Activated CD4-positive, alpha-beta T cell treated with anti-CD3 and anti-CD28 coated beads, Interleukin-2, amount 50 U/mL, for 24 hours (primary cell): ENCODE measurements at regions not wholly inside any gene's neighbourhood (a gene's known extent, or its start where the extent isn't known, plus 50 kb on each side); places are given as distances from the start of the nearest gene placed in this dataset.

ENCODE experiments used
- DNase-seq, 2 donors: peaks; one replicate each; pipeline ENCODE4 v3.0.0-alpha.2; 2020; ENCODE audit warnings: low read depth in 1 of 2, low spot score in 1 of 2

GRCh38 chr5:62001640-62002039 lies 304.4 kb upstream of the KIF2A start:
- no peak for DNase-seq

- no peak for DNase-seq
Observed at GRCh38 chr5:62002436-62002835, 303.6 kb upstream of the KIF2A start.

GRCh38 chr5:62005551-62005950 lies 300.5 kb upstream of the KIF2A start:
- no peak for DNase-seq

GRCh38 chr5:62007457-62007856 lies 298.5 kb upstream of the KIF2A start:
- no peak for DNase-seq

- no peak for DNase-seq
Observed at GRCh38 chr5:62011089-62011664, 294.8 kb upstream of the KIF2A start.

- no peak for DNase-seq
Observed at GRCh38 chr5:62017092-62017491, 288.9 kb upstream of the KIF2A start.

- no peak for DNase-seq
Observed at GRCh38 chr5:62029303-62029702, 276.7 kb upstream of the KIF2A start.

GRCh38 chr5:62030326-62030725 lies 275.7 kb upstream of the KIF2A start:
- no peak for DNase-seq

GRCh38 chr5:62038024-62038423 lies 268.0 kb upstream of the KIF2A start:
- no peak for DNase-seq

GRCh38 chr5:62041156-62041756 lies 264.8 kb upstream of the KIF2A start:
- no peak for DNase-seq

GRCh38 chr5:62042007-62042406 lies 264.0 kb upstream of the KIF2A start:
- no peak for DNase-seq

- DNase-seq: no peak
Observed at GRCh38 chr5:62043289-62044280, 262.4 kb upstream of the KIF2A start.

GRCh38 chr5:62044989-62045388 lies 261.0 kb upstream of the KIF2A start:
- DNase-seq: no peak

- no peak for DNase-seq
Observed at GRCh38 chr5:62046191-62046590, 259.8 kb upstream of the KIF2A start.

- DNase-seq: no peak
Observed at GRCh38 chr5:62051747-62052146, 254.3 kb upstream of the KIF2A start.

GRCh38 chr5:62059960-62060359 lies 246.0 kb upstream of the KIF2A start:
- DNase-seq: no peak

- DNase-seq: no peak
Observed at GRCh38 chr5:62065050-62065449, 241.0 kb upstream of the KIF2A start.

- no peak for DNase-seq
Observed at GRCh38 chr5:62066761-62067277, 239.2 kb upstream of the KIF2A start.

GRCh38 chr5:62068554-62068953 lies 237.5 kb upstream of the KIF2A start:
- no peak for DNase-seq

GRCh38 chr5:62077387-62077786 lies 228.6 kb upstream of the KIF2A start:
- DNase-seq: no peak

- DNase-seq: no peak
Observed at GRCh38 chr5:62077823-62078550, 228.0 kb upstream of the KIF2A start.
